RWPE1 (cell line): ENCODE measurements at regions not wholly inside any gene's neighbourhood (a gene's known extent, or its start where the extent isn't known, plus 50 kb on each side); places are given as distances from the start of the nearest gene placed in this dataset.

Source experiments
- CTCF ChIA-PET: fragments of 350-600 bp; sonication (Branson Sonifier 250); formaldehyde crosslinking; extraction: SDS; loops from one replicate; lab custom pipeline; 2021; lab: Yijun Ruan, JAX
- POLR2A ChIA-PET: fragments of 400-600 bp; formaldehyde crosslinking; extraction: SDS; loops from one replicate; lab custom pipeline; 2020; ENCODE audit warnings: antibody characterized with exemption; ENCODE audit not compliant: low non-redundant PET; lab: Yijun Ruan, JAX
- DNase-seq: peaks from one replicate; pipeline ENCODE4 v3.0.0; 2012; ENCODE audit warnings: low spot score
- H3K27ac ChIP-seq: fragments of 450-650 bp; 2 replicates; pipeline ENCODE4 v1.5.1; 2017
- CTCF ChIP-seq: fragments of 450-650 bp; conservative IDR thresholded peaks from 2 replicates; pipeline ENCODE4 v1.5.1; 2017; ENCODE audit warnings: low read depth, mild to moderate bottlenecking

DNA sequence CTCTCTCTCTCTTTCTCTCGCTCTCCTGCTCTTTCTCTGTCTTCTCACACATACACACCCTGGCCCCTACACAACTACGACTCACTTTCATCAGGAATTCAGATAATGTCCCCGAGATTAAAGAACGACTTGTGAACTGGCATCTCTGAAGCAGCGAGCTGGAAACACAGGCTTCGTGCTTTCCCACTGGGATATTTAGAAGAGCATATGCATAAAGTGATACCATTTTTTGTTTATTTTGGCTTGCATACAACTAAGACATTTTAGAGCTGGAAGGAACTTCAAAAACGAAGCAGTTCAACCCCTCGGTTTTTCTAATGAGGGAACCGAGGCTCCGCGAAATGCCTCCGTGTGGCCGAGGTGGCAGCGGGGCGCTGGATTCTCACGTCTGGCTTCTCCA is 88.6 kb downstream of the ZBTB18 start:
- POLR2A ChIA-PET = no interaction called here
- CTCF ChIA-PET = no interaction called here
- H3K27ac ChIP-seq = no peak overlapping the region
- no peak for TF ChIP-seq CTCF
- no peak for DNase-seq

DNA sequence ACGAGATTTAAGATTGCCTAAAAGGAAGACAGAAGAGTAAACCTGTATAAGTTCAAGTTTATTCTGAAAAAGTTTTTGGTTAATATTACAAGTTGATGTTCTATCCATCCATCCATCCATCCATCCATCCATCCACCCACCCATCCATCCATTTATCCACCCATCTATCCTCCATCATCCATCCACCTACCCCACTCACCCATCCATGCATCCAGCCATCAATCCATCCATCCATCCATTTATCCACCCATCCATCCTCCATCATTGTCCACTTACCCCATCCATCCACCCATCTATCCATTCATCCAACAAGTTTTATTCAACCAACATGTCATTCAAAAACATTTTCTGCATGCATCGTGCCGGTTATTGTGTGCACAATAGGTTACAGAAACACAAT is 89.3 kb downstream of the ZBTB18 start:
- H3K27ac ChIP-seq = no peak overlapping the region
- no peak for TF ChIP-seq CTCF
- DNase-seq = no peak
- CTCF ChIA-PET = no interaction called here
- POLR2A ChIA-PET = no interaction called here

GRCh38 chr1:244144053-244144452 is 93.0 kb downstream of the ZBTB18 start:
- ChIA-PET POLR2A (no interaction called here), CTCF (interaction anchor here (0.6 kb wide), 1 partner anchor 12 kb away, joined by 3 read pairs; no protein-coding TSS in a partner anchor)
- DNase-seq = no peak
- H3K27ac ChIP-seq = no peak overlapping the region
- no peak for TF ChIP-seq CTCF

DNA sequence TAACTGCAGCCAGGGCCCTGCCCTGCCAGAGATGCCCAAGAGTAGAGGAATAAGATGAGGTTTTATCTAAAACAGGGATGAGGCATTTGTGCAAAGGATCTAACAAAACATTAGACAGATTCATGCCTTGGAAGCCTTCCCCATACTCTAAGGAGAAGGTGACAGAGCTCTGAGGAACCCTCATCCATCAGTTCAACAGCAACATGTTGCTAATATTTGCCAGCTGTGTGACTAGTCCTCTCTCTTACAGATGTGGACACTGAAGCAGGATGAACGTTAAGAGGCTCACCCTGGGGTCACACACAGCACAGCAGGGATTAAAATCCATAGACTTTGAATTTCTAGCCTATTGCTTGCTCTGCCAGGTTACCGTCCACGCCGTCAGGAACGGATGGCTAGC is 99.0 kb downstream of the ZBTB18 start:
- CTCF ChIA-PET = no interaction called here
- POLR2A ChIA-PET = no interaction called here

DNA sequence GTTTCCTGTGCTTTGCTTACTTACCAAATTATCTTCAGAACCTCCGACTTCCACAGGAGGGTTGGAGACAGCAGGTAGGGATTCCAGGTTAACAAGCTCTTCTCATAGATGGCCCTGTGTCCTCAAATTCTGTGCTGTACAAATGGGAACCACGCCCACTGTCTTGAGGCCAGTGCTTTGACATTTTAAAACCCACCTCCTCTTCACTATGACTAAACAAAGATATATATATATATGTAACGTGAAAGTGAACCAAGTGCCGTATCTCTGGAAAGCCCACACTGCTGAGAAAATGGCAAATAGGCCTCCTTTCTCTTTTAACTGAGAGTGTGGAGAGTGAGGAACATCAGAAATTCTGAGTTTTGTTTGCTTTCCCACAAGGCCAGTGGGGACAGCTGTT is 99.6 kb downstream of the ZBTB18 start:
- no peak overlapping the region for H3K27ac ChIP-seq
- DNase-seq = no peak
- POLR2A ChIA-PET = no interaction called here
- no peak for TF ChIP-seq CTCF
- CTCF ChIA-PET = no interaction called here

More for the DNA sequence above, 99.0 kb downstream of the ZBTB18 start:
- TF ChIP-seq CTCF = no peak
- H3K27ac ChIP-seq = no peak overlapping the region
- DNase-seq = no peak

GRCh38 chr1:244151537-244151936 is 100.5 kb downstream of the ZBTB18 start:
- H3K27ac ChIP-seq = no peak overlapping the region
- no peak for TF ChIP-seq CTCF
- POLR2A ChIA-PET = no interaction called here
- DNase-seq = no peak
- CTCF ChIA-PET = no interaction called here

GRCh38 chr1:244154508-244154871 is 103.4 kb downstream of the ZBTB18 start:
- H3K27ac ChIP-seq = no peak overlapping the region
- TF ChIP-seq CTCF = no peak
- ChIA-PET CTCF (interaction anchor here (0.6 kb wide), 1 partner anchor 151 kb away, joined by 3 read pairs; no protein-coding TSS in a partner anchor), POLR2A (no interaction called here)
- no peak for DNase-seq
